H1 (cell line): ENCODE measurements at regions not wholly inside any gene's neighbourhood (a gene's known extent, or its start where the extent isn't known, plus 50 kb on each side); places are given as distances from the start of the nearest gene placed in this dataset.

ENCODE experiments used
- CTCF ChIA-PET: fragments of 300-600 bp; sonication (Branson Sonifier 250); formaldehyde crosslinking; loops from one replicate; lab custom pipeline; 2021; ENCODE audit not compliant: partially characterized antibody; lab: Charles Lee
- POLR2A ChIA-PET: fragments of 300-600 bp; sonication (Branson Sonifier 250); formaldehyde crosslinking; loops from one replicate; lab custom pipeline; 2021; ENCODE audit warnings: inconsistent platforms; ENCODE audit not compliant: partially characterized antibody; lab: Charles Lee
- DNase-seq, 2 experiments: peaks; one replicate each; pipeline versions ENCODE4 v3.0.0 to v3.0.0-alpha.2; 2010 to 2022; ENCODE audit warnings: low spot score in 2 of 2, low read depth in 1 of 2, mixed read lengths in 1 of 2
- FAIRE-seq: peaks from 2 replicates; lab custom pipeline; 2011; peaks lifted over from hg19 to GRCh38; lab: Jason Lieb, UNC
- H2AFZ ChIP-seq: 2 replicates; pipeline ENCODE4 v1.8.1; 2012; ENCODE audit warnings: low read length, inconsistent platforms
- H2AK5ac ChIP-seq: 2 replicates; pipeline ENCODE4 v1.6.1; 2013; ENCODE audit warnings: low read depth, low read length
- H2BK120ac ChIP-seq: replicated peaks from 2 replicates; pipeline ENCODE3; 2013; ENCODE audit warnings: low read depth, low read length, inconsistent platforms
- H2BK12ac ChIP-seq: 2 replicates; pipeline ENCODE4 v1.6.1; 2013; ENCODE audit warnings: low read depth, low read length
- H2BK15ac ChIP-seq: 2 replicates; pipeline ENCODE4 v1.6.1; 2013; ENCODE audit warnings: low read length
- H2BK20ac ChIP-seq: 2 replicates; pipeline ENCODE4 v1.6.1; 2013; ENCODE audit warnings: low read length
- H2BK5ac ChIP-seq: 2 replicates; pipeline ENCODE4 v1.6.1; 2013; ENCODE audit warnings: low read depth, low read length
- H3K14ac ChIP-seq: 2 replicates; pipeline ENCODE4 v1.6.1; 2013; ENCODE audit warnings: inconsistent platforms; ENCODE audit not compliant: insufficient read length
- H3K18ac ChIP-seq: 2 replicates; pipeline ENCODE4 v1.6.1; 2013; ENCODE audit warnings: low read length; ENCODE audit errors: extremely low read depth
- H3K23ac ChIP-seq: 2 replicates; pipeline ENCODE4 v1.6.1; 2013; ENCODE audit warnings: inconsistent platforms; ENCODE audit not compliant: insufficient read length
- H3K23me2 ChIP-seq: 2 replicates; pipeline ENCODE4 v1.6.1; 2013; ENCODE audit warnings: low read depth, low read length
- H3K27ac ChIP-seq: 2 replicates; pipeline ENCODE4 v1.6.1; 2011; ENCODE audit warnings: low read depth, low read length, inconsistent platforms
- H3K27me3 ChIP-seq, 4 experiments: replicated peaks in 1 of 4; 1 replicate in 1 of 4; 2 replicates in 3 of 4; pipeline versions ENCODE4 v1.6.1 to v1.8.1; 2011 to 2013; ENCODE audit warnings: low read length in 3 of 4, mild to moderate bottlenecking in 3 of 4, inconsistent platforms in 2 of 4, mixed read lengths in 2 of 4, moderate library complexity in 1 of 4; ENCODE audit not compliant: control insufficient read depth in 3 of 4, insufficient read depth in 3 of 4; ENCODE audit errors: extremely low read depth in 1 of 4
- H3K36me3 ChIP-seq, 4 experiments: 2 replicates each; pipeline versions ENCODE4 v1.6.1 to v1.8.1; 2011 to 2013; ENCODE audit warnings: mild to moderate bottlenecking in 4 of 4, low read length in 3 of 4, moderate library complexity in 2 of 4, control low read depth in 1 of 4, inconsistent platforms in 1 of 4; ENCODE audit not compliant: insufficient read depth in 4 of 4, control insufficient read depth in 2 of 4
- H3K4ac ChIP-seq: replicated peaks from 2 replicates; pipeline ENCODE3; 2013; ENCODE audit warnings: low read length, low read depth, mixed read lengths, inconsistent platforms; ENCODE audit not compliant: insufficient read length
- H3K4me1 ChIP-seq, 4 experiments: replicated peaks in 1 of 4; 1 replicate in 1 of 4; 2 replicates in 3 of 4; pipeline versions ENCODE4 v1.6.1 to v1.8.1; 2011 to 2013; ENCODE audit warnings: low read length in 3 of 4, inconsistent platforms in 2 of 4, mixed read lengths in 1 of 4; ENCODE audit not compliant: insufficient read depth in 4 of 4, control insufficient read depth in 3 of 4
- H3K4me2 ChIP-seq, 2 experiments: 2 replicates each; pipeline versions ENCODE4 v1.6.1 to v1.8.1; 2011 to 2013; ENCODE audit warnings: low read depth in 2 of 2, low read length in 2 of 2, control low read depth in 1 of 2, inconsistent platforms in 1 of 2, mild to moderate bottlenecking in 1 of 2; ENCODE audit not compliant: insufficient read depth in 1 of 2
- H3K4me3 ChIP-seq, 4 experiments: fragments of 200-600, 300-600 bp in 1 of 4; sonication (generic), shearing (Covaris generic), sonication (Bioruptor Twin) in 1 of 4; 2 replicates each; pipeline versions ENCODE4 v1.5.1 to v1.8.1; 2011 to 2016; ENCODE audit warnings: low read length in 4 of 4, low read depth in 3 of 4, control low read depth in 2 of 4, inconsistent platforms in 2 of 4, mild to moderate bottlenecking in 2 of 4, mixed read lengths in 1 of 4, moderate library complexity in 1 of 4; ENCODE audit not compliant: insufficient read depth in 2 of 4; ENCODE audit errors: extremely low read depth in 1 of 4
- H3K56ac ChIP-seq: replicated peaks from 2 replicates; pipeline ENCODE3; 2013; ENCODE audit warnings: low read depth, mild to moderate bottlenecking, mixed read lengths, low read length, inconsistent platforms; ENCODE audit not compliant: insufficient read length
- H3K79me1 ChIP-seq: 2 replicates; pipeline ENCODE4 v1.6.1; 2013; ENCODE audit warnings: low read depth, low read length, control low read depth
- H3K79me2 ChIP-seq, 2 experiments: 2 replicates each; pipeline versions ENCODE4 v1.6.1 to v1.8.1; 2012 to 2013; ENCODE audit warnings: low read length in 2 of 2, mild to moderate bottlenecking in 2 of 2, inconsistent platforms in 1 of 2; ENCODE audit not compliant: insufficient read depth in 2 of 2, control insufficient read depth in 1 of 2
- H3K9ac ChIP-seq, 4 experiments: replicated peaks in 1 of 4; 1 replicate in 1 of 4; 2 replicates in 3 of 4; pipeline versions ENCODE4 v1.6.1 to v1.8.1; 2011 to 2013; ENCODE audit warnings: low read depth in 3 of 4, low read length in 3 of 4, control low read depth in 2 of 4, mild to moderate bottlenecking in 2 of 4, moderate library complexity in 2 of 4, inconsistent platforms in 1 of 4; ENCODE audit errors: extremely low read depth in 1 of 4
- H3K9me3 ChIP-seq, 2 experiments: 2 replicates each; pipeline versions ENCODE4 v1.6.1 to v1.8.1; 2012 to 2013; ENCODE audit warnings: mild to moderate bottlenecking in 2 of 2, moderate library complexity in 2 of 2, control low read depth in 1 of 2, inconsistent platforms in 1 of 2, low read depth in 1 of 2, low read length in 1 of 2, mixed read lengths in 1 of 2; ENCODE audit not compliant: insufficient read depth in 2 of 2
- H4K20me1 ChIP-seq, 2 experiments: replicated peaks in 1 of 2; 2 replicates each; pipeline versions ENCODE3 to v1.8.1; 2011 to 2013; ENCODE audit warnings: inconsistent platforms in 2 of 2, low read length in 2 of 2, mild to moderate bottlenecking in 1 of 2; ENCODE audit not compliant: insufficient read depth in 2 of 2, control insufficient read depth in 1 of 2
- H4K5ac ChIP-seq: 2 replicates; pipeline ENCODE4 v1.6.1; 2013; ENCODE audit warnings: low read length, low read depth, mixed read lengths, inconsistent platforms; ENCODE audit not compliant: insufficient read length
- H4K8ac ChIP-seq: 2 replicates; pipeline ENCODE4 v1.8.0; 2013; ENCODE audit warnings: mild to moderate bottlenecking, moderate library complexity, low read length, inconsistent platforms; ENCODE audit not compliant: insufficient read depth; ENCODE audit errors: extremely low read depth
- H4K91ac ChIP-seq: replicated peaks from 2 replicates; pipeline ENCODE3; 2013; ENCODE audit warnings: low read length, mixed read lengths, inconsistent platforms; ENCODE audit not compliant: insufficient read length
- BCL11A ChIP-seq, 2 experiments: IDR thresholded peaks; one replicate each; pipeline ENCODE4 v1.6.1; 2011; ENCODE audit warnings: low read depth in 2 of 2, low read length in 2 of 2, mild to moderate bottlenecking in 2 of 2
- CBX5 ChIP-seq: fragments of 300-800, 300-1000 bp; sonication (generic); IDR thresholded peaks from 2 replicates; pipeline ENCODE4 v1.7.1; 2016; ENCODE audit warnings: antibody characterized with exemption, low read length, low read depth
- CHD2 ChIP-seq: IDR thresholded peaks from 2 replicates; pipeline ENCODE4 v1.6.1; 2012; ENCODE audit warnings: low read length, improper control_type of control experiment
- CTBP2 ChIP-seq: IDR thresholded peaks from 2 replicates; pipeline ENCODE4 v1.7.0; 2011; ENCODE audit warnings: borderline replicate concordance, mild to moderate bottlenecking, moderate library complexity, mixed read lengths, low read length; ENCODE audit not compliant: insufficient read depth, insufficient read length
- CTCF ChIP-seq, 3 experiments: IDR thresholded peaks; 1 replicate in 2 of 3; 2 replicates in 1 of 3; pipeline versions ENCODE4 v1.5.1 to v1.6.1; 2011; ENCODE audit warnings: low read length in 3 of 3, mild to moderate bottlenecking in 3 of 3, inconsistent platforms in 2 of 3, low read depth in 1 of 3, moderate library complexity in 1 of 3; ENCODE audit not compliant: insufficient read depth in 1 of 3; ENCODE audit errors: control extremely low read depth in 1 of 3
- KDM5A ChIP-seq: fragments of 200-600 bp; IDR thresholded peaks from 2 replicates; pipeline ENCODE4 v1.7.1; 2012; ENCODE audit warnings: mild to moderate bottlenecking, low read length, inconsistent platforms, mixed read lengths
- MAX ChIP-seq: IDR thresholded peaks from 2 replicates; pipeline ENCODE4 v1.6.1; 2012; ENCODE audit warnings: inconsistent platforms
- PHF8 ChIP-seq: fragments of 200-600 bp; sonication (generic); conservative IDR thresholded peaks from 2 replicates; pipeline ENCODE4 v1.7.1; 2012; ENCODE audit warnings: low read depth, mild to moderate bottlenecking, inconsistent platforms, low read length, moderate library complexity
- POLR2A ChIP-seq, 2 experiments: IDR thresholded peaks; 1 replicate in 1 of 2; 2 replicates in 1 of 2; pipeline ENCODE4 v1.6.1; 2011; ENCODE audit warnings: low read depth in 2 of 2, low read length in 2 of 2, mild to moderate bottlenecking in 2 of 2; ENCODE audit errors: control extremely low read depth in 1 of 2
- RNF2 ChIP-seq: fragments of 200-900, 300-1000 bp; sonication (generic); IDR thresholded peaks from 2 replicates; pipeline ENCODE4 v1.7.1; 2016; ENCODE audit warnings: borderline replicate concordance, low read depth, mild to moderate bottlenecking, antibody characterized with exemption, low read length; ENCODE audit not compliant: poor library complexity, severe bottlenecking; ENCODE audit errors: missing control alignments
- SUZ12 ChIP-seq: fragments of 200-600 bp; sonication (generic); IDR thresholded peaks from 2 replicates; pipeline ENCODE4 v1.6.1; 2012; ENCODE audit warnings: mild to moderate bottlenecking, inconsistent platforms, low read length, moderate library complexity, mixed read lengths
- TBP ChIP-seq: IDR thresholded peaks from 2 replicates; pipeline ENCODE4 v1.6.1; 2011; ENCODE audit warnings: low read depth, low read length, improper control_type of control experiment
- WGBS, 2 experiments: shearing (Covaris generic) in 1 of 2; methylation state at CpG; one replicate each; pipeline versions ENCODE4 v1.1.6 to v1.1.7; 2013 to 2015; ENCODE audit warnings: low lambda C conversion rate in 2 of 2, mixed read lengths in 2 of 2, inconsistent platforms in 1 of 2, low coverage in 1 of 2, missing lambda C conversion rate in 1 of 2; ENCODE audit not compliant: insufficient replicate concordance in 2 of 2, insufficient coverage in 1 of 2, insufficient read length in 1 of 2; ENCODE audit errors: extremely low coverage in 1 of 2, missing lambda C conversion rate in 1 of 2; 5-methylcytosine and 5-hydroxymethylcytosine counted together

GRCh38 chr4:125505621-125506020 lies 190.9 kb downstream of the FAT4 start:
- Histone ChIP-seq H4K20me1 (no peaks in the 10 kb centered on the region), H2BK20ac (no peak overlapping the region), H3K18ac (no peak overlapping the region), H3K79me2 (no peaks in the 10 kb centered on the region), H2BK12ac (no peak overlapping the region), H2AK5ac (no peak overlapping the region), H3K4me1 (no peaks in the 10 kb centered on the region), H3K23ac (no peak overlapping the region), H3K36me3 (no peaks in the 10 kb centered on the region), H3K79me1 (no peaks in the 10 kb centered on the region), H3K4me2 (no peak overlapping the region), H4K5ac (no peak overlapping the region), H3K56ac (no peak overlapping the region), H3K27ac (no peak overlapping the region), H3K23me2 (no peaks in the 10 kb centered on the region; the same call in 1 of the 2 replicates), H2BK5ac (no peak overlapping the region), H3K4ac (no peak overlapping the region), H2AFZ (no peak overlapping the region), H3K27me3 (no peaks in the 10 kb centered on the region), H4K8ac (no peak overlapping the region), H2BK15ac (no peak overlapping the region), H4K91ac (no peak overlapping the region), H2BK120ac (no peak overlapping the region), H3K14ac (no peak overlapping the region), H3K9ac (no peak overlapping the region), H3K9me3 (no peaks in the 10 kb centered on the region), H3K4me3 (no peak overlapping the region)
- ChIA-PET POLR2A (no interaction called here), CTCF (no interaction called here)
- TF ChIP-seq CTCF (IDR thresholded peaks at IDR 0.05; ENCODE audit: control extremely low read depth in 1 of 3, insufficient read depth in 1 of 3, low read depth in 1 of 3, low read length in 3 of 3) (no peak), POLR2A (IDR thresholded peaks at IDR 0.05; ENCODE audit: control extremely low read depth in 1 of 2, low read depth in 2 of 2, low read length in 2 of 2) (no peak), TBP (no peak), BCL11A (IDR thresholded peaks at IDR 0.05; ENCODE audit: low read depth in 2 of 2, low read length in 2 of 2) (no peak), KDM5A (no peak), PHF8 (no peak), SUZ12 (no peak), CBX5 (no peak), RNF2 (no peak), CTBP2 (no peak), CHD2 (no peak), MAX (no peak)
- WGBS, 2 experiments: 72% methylated on average over 4 of the region's 4 CpGs; no CpG with 5 or more reads in 1 of the 2 experiments
- FAIRE-seq: no peak
- no peak for DNase-seq
